HG03460 (cell line): ENCODE measurements at regions not wholly inside any gene's neighbourhood (a gene's known extent, or its start where the extent isn't known, plus 50 kb on each side); places are given as distances from the start of the nearest gene placed in this dataset.

ENCODE experiments used
- ATAC-seq: cut with Tn5 transposase; IDR thresholded peaks from one replicate; pipeline ENCODE4 v1.9.1; 2021; ENCODE audit not compliant: unreplicated experiment

DNA sequence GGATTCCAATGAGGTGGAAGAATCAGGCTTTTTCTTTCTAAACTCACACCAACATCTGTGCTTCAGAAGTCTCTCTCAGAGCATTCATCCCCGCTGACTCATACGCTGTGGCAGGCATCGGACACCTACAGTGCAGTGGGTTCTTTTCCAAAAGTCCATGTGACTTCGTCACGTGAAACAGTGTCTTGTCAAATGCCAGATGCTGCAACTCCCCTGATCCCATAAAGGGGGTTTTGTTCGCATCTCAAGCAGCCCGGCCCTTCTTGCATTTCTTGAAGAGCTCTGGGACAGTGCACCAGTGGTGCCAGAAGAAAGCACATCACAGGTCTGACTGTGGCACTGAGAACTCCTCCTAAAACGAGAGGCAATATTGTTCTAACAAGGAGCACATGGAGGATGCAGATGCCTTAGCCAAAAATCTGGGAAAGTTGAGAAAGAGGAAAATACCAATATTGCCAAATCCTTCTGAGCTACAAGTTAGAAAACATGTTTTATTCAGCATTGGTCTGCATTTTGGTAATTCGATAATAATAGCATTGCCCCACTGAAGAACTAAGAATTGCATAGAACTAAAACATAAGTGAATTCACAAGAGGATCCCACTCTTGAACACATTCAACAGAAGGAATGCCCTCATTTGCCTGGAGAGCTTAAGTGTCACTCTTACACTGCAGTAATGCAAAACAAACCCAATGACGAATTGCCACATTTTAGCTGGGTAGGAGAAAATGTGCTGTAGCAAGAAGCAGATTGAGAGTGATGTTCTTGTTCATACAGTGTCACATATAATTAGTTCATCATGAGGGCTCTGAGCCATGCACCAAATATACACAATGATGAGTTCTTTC is 204.4 kb downstream of the CXCL12 start:
- no peak for ATAC-seq

DNA sequence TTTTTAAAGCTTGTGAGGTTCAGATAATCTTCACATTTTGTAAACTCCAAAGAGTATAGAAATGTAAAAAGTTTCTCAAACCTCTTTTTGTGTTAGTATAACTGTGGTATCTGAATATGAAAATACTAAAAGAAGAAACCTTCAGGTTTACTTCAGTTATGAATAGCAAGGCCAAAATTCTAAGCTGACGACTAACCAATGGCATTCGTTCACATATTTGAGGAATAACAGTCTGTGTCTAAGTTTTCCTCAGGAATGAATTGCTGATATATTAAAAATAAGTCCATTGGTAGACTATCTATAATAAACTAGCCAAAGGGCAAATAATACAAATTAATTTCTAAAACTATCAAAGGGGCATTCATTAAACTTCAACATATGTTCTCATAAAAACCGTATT is 206.0 kb downstream of the CXCL12 start:
- ATAC-seq: no peak

DNA sequence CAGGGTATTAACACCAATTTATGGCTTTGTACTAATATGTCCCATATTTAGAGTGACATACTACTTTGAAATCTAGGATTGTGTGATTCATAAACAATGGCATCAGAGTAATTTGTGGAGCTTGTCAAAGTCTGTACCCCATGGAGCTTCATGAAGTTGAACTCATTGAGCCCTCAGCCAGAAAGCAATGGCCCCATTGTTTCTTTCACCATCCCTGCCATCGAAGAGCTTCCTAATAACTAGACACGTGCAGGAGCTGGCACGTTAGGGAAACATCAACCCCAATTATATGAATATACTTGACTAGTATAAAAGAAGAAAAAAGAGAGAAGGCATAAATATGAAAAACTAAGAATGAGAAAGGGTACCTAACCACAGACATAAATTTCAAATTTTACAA is 206.6 kb downstream of the CXCL12 start:
- ATAC-seq: no peak

DNA sequence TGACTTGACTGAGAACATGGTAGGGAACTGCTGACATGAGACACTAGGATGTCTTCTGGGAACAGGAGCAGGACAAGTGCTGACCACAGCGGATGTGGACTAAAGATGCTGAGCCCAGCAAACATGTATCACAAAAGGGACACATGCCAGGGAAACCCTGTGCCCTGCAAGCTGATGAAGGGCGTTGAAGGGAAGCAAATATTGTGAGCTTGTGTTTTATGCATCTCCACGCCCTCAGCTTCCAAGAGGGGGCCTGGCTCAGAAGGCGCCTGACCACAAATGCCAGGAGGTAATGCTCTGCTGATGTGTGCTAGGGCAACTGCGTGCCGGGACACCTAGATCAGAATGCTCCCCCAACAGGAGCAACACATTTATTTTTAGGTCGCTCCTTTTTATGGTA is 207.3 kb downstream of the CXCL12 start:
- no peak for ATAC-seq

DNA sequence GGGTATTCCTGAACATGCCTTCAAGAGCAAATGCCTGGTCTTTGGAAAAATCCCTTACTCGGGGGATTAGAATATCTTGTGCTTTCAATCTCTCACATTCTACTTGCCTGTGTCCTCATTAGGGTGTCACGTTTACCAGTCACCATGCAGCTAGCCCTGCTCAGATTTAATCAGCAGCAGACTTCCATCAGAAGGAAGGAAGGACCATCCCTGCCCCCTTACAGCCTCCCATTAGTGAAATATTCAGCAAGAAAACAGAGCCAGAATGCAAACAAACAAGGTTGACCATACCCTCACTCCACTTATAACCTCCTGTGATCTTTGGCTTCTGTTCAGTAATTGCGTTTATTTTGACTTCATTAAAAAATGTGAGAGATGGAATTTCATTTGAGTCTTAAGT is 208.6 kb downstream of the CXCL12 start:
- ATAC-seq: no peak

DNA sequence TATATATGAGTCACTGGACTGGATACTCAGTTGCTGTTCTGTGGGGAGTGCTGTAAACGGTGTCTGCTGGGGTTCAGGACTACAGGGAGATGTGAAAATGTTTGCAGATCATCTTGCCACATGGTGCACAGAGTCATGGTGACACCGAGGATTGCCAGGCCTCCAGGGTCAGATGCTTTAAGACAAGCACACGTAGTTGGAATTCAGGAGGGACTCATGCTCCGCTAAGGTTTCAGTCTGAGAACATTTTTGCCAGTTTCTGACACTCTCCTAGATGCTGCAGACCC is 211.3 kb downstream of the CXCL12 start:
- ATAC-seq: no peak

DNA sequence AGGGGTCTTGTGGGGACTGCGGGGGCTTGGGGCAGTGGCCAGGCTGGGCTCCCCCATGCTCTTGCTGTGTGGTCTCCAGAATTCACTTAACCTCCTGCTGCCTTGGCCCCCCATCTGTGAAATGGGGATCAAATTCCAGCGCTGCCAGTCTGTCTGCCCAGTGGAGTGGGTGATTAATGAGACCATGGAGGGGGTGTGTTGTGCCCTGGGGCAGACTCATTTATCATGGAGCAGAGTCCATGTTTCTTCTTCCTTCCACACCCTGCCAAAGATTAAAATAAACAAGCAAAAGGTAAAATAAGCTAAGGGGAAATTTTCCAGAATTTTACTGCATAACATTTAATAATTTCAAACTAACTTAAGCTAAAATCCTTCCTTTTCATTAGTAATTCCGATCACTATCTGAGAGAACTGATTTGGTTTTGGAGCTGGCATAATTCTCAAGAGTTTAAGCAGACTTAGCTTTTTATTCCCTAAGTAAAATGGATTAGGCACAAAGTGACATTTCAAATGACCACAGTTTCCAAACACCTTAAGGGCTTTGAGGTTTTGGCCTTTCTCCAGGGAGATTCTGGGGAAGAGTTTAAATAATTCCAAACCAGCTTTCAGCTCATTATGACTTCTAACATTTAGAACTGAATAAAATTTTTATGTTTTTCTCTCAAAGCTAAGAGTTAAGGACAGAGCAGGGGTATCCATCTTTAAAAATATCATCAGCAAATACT is 211.9 kb downstream of the CXCL12 start:
- no peak for ATAC-seq

DNA sequence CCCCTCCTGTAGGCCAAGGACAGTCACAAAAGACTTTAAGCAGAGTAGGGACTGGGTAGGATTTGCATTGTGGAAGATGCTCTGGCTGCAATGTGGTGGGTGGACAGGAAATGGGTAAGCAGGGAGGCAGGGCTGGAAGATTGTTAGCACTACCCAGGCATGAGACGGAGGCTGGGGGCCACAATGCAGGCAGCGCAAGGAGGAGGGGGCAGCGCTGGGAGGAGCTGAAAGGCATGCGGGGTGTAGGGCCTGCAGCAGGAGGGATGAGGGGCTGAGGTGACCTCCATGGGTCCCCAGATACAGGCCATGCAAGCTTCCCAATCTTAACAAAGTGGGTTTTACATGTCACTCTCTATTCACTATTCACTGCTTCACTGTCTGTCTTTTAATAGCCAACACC is 213.1 kb downstream of the CXCL12 start:
- ATAC-seq: no peak

DNA sequence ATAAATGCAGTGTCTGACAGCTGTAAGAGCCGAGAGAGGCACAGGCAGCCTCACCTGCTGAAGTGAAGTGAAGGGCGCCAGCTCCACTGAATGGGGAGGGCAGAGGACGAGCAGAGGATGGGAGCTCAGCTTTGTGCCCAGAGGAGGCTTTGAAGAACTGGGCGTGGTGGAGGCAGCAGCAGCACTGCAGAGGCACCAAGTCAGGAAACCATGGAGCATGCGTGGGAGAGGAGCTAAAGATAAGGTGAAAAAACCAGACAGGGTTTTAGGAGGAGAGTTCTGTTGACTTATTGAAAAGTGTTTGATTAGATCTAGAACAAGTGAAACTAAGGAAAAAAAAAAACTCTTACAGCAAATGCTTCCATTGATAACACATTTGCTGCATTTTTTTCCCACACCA is 216.4 kb downstream of the CXCL12 start:
- no peak for ATAC-seq

DNA sequence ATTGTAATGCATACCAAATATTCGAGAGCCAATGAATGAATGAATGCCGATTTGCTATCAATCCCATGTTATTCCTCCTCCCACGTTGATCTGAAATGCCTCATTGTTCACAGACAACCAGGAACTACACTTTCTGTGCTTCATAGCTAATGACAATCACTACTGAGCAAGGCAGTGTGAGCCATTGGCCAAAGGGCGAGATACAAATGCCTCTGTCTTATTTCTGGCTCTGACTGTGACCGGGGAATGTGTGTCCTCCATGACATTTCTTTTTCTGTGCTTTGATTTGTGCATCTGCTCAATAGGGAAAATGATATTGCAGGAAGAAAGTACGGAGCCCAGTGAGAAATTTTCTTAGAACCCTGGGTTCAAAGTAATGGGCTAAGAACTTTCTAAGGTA is 217.1 kb downstream of the CXCL12 start:
- no peak for ATAC-seq

DNA sequence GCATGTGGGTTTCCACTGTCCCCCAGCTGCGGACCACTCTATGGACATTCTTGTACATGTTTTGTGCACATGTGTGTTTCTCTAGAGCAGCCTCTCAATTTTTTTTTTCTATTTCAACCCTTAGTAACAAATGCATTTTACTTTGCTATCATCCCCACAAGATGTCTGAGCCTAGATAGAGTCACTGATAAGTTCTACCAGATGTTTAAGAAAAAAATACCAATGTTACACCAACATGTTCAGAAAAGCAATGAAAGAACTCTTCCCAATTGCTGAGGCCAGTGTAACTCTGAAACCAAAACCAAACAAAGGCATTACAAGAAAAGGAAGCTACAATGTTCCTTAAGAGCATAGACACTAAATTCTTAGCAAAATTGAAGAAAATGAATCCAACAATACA is 218.5 kb downstream of the CXCL12 start:
- no peak for ATAC-seq

DNA sequence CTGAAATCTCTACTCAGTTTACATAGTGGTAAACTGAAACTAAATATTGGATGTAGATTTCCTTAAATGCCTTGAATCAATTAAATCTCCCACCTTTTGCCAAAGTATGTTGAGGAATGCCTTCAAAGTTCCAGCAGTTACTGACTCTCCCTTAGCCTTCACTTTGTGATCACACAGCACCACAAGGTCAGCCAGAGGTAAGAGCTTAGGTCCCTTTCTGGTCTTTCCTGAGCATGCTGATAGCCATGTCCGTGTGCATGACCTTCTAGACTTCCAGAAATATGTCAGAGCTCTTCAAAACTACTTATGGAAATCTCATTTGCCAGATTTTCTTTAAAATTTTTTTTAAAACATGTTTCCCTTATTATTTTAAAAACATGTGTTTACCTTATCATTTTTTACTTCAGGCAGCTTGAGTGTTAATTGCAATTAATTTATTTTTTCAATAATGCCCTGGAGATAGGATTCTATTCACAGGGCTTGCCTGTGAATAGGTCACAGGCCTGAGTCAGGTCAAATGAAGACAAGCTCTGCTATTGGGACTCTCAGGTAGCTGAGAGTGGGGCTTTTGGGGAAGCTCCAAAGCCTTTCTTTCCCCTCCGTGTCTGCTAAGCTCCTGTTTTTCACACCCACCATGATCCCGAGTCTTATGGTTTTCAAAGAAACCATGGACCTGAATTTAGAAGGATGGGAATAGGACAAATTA is 220.5 kb downstream of the CXCL12 start:
- ATAC-seq: no peak

DNA sequence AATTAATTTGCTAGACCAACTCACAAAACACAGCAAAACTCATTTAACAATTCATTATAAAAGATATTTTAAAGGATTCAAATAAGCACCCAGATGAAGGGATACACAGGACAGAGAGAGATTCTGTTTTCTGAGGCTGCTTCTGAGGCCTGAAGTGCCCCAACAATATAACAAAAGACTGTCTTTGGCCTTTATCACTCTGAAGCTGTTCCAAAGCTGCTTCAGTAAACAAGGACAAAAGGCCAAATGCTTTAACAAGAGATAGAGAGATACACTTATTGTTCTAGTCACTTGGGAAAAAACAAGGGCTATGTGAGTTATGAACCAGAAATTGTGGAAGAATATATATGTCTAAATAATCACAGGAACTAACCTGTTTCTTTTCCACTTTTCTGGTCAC is 223.7 kb downstream of the CXCL12 start:
- ATAC-seq: no peak

DNA sequence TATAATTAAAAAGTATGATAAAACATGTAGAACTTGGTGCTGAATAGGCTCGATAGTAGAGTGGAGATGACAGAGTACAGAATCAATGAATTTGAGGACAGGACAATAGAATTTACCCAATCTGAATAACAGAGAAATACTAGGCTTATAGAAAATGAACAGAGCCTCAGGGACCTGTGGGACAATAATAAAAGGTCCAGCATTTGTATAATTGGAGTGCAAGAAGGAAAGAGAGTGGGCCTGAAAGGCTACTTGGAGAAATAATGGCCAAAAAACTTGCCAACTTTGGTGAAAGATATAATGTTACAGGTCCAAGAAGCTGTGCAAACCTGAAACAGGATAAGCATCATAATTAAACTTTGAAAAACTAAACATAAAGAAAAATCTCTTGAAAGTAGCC is 227.3 kb downstream of the CXCL12 start:
- ATAC-seq: no peak

DNA sequence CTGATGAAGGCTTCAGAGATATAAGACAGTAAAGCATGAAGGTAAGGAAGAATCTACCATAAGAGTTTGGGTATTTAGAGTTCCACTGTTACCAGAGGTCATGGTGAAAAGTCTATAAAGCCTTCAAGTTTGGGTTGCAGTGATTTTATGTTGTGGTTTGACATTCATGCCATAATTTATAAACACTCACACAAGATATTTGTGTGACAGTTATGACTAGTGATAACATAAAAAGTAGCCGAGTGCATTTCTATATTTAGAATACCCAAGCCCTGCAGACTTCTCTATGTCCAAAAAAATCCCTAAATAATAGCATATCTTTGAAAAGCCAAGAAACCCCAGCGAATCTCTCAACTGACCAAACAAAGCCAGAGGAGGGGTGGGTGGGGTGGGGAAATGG is 229.9 kb downstream of the CXCL12 start:
- ATAC-seq: no peak

DNA sequence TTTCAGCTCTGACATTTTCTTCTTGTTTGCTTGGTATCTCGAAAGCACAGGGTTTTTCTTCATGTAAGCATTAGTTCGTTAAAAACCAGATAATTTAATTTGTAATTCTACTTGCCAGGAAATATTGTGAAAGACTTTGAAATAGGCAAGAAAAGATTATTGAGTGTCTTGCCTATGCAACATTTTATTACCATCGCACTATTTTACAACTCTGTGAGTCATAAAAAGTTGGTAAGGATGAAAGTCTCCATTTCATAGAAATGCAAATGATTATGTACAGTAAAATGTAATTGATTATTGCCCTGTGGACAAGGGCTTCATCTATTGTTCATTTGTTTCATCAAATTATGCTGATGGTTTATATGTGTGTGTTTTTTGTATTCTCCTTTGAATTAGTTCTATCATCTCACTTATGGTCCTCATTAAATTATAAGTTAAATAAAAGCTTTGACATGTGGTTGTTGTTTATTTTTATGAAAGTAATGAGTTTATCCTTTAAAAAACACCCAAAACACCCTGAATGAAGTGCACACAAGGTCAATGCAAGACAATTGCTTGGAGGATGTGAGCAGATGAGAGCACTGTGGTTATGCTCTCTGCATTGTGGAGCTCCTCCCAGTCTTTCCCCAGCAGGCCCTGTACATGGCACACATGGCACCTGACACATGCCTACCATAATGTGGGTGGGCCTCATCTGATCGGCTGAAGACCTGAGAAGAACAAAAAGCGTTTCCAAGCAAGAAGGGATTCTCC is 230.8 kb downstream of the CXCL12 start:
- no peak for ATAC-seq

DNA sequence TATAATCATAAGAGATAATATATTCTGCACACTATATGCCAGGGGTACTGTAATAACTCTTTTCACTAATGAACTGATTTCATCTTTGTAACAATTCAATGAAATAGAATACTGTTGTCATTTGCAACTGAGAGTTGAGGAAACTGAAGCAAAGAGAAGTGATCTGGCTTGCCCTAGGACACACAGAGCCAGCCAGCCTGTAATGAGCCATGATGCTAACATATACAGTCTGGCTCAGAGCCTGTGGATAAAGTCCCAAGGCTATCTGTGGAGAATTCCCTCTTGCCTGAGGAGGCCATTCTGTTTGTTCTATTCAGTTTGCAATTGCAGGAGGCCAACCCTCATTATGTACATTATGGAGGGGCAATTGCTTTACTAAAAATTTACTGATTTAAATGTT is 241.3 kb downstream of the CXCL12 start:
- ATAC-seq: no peak

DNA sequence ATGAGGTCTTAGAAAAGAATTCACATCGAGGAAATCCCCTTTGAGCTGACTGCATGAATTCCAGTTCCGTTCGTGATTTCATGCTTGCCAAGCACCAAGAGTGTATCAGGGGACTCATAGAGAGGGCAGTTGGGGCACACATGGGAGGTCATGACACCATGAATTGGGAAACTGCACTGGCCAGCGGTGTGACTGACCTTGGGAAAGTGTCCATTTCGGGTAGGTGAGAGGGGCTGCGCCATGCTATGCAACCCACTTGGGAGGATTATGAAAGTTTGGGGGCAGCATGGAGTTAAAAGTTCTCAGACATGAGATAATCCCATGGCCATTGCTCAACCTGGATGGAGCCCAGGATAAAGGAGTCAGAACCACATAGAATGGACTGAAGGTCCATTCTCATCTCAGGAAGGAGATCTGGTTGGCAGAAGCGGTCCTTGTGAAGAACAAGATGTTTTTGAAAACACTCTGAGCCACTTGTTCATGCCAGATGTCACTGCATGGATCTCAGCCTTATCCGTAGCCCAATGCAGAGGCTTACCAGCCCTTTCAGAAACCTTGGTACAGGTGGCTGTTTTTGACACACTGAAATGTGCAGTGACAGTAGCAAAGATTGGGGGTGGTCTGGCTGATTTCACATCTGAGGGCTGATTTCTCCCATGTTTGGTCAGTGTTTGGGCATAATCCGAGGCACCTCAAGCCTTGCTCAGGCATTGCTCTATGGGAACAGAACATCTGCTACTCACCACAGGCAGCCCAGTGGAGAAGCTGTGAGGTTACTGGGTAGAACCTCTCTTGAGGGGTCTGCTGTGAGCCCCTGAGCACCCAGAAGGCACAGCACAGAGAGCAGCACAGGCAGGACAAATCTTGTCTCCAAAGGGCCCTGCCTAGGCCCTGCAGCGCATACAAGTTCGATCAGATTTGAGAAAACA is 252.3 kb downstream of the CXCL12 start:
- ATAC-seq: no peak

DNA sequence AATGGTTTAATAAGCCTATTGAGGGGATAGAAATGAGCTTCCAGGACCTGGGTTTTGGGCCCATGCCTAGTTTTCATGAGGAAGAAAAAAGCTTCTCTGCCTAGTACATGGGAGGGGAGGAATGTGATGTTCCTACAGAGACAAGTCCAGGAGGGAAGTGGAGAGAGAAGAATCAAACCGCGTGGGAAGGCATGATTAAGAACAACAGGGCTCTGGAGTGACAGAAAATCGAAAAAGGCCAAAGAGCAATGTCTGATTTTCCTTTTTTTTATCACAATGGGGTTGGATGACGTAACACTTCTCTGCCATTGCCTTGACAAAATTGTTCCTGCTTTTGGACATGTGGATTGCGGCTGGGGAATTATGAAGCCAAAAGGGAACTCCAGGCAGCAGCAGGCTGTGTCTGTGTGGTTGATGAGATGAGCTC is 258.6 kb downstream of the CXCL12 start:
- ATAC-seq: no peak

DNA sequence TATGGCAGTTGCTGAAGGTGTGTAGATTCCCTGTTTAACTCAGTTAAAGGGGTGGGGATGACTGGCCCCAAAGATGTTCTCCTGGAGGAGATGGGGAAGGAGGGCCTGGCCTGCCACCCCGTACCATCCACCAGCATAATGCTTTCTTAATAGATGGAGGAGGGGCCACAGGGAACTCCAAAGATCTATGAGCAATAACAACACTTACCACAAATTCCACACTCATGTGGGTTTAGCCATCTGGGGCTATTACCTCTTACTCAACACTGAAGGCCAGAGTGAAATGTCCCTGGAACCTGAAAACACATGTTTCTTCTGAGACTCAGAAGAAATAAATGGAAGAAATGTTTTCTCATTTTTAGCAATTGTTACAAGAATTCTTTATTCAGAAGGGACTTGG is 259.0 kb downstream of the CXCL12 start:
- ATAC-seq: no peak
